VCaP (cell line): ENCODE measurements at regions not wholly inside any gene's neighbourhood (a gene's known extent, or its start where the extent isn't known, plus 50 kb on each side); places are given as distances from the start of the nearest gene placed in this dataset.
"Not testable (repeated sequence)": the region's sequence is repeated elsewhere in the genome, so short reads cannot be mapped to it uniquely, and the experiment has no call there.

Experiments
- H3K27ac ChIP-seq: fragments of 450-650 bp; 2 replicates; pipeline ENCODE4 v1.5.1; 2017
- TF ChIP-seq, protein P1 (sequence below): fragments of 450-650 bp; conservative IDR thresholded peaks from 2 replicates; pipeline ENCODE4 v1.5.1; 2017; ENCODE audit warnings: mild to moderate bottlenecking, moderate library complexity

DNA sequence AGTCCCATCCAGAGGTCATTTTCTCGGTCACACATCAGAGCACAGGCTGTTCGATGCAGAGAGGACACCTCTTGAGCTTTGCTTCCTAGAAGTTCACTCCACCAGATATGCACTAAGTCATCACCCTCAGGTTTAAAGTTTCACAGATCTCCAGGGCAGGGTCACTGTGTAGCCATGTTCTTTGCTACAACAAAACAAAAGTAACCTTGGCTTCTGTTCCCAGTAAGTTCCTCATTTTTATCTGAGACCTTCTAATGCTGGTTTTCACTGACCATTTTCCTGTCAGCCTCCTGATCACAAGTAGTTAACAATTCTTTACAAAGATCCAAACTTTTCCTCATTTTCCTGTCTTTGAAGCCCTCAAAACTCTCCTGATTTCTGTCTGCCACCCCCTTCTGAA is 97.5 kb upstream of the CTSV start:
- H3K27ac ChIP-seq, result no peak overlapping the region
- TF ChIP-seq, protein P1, sequence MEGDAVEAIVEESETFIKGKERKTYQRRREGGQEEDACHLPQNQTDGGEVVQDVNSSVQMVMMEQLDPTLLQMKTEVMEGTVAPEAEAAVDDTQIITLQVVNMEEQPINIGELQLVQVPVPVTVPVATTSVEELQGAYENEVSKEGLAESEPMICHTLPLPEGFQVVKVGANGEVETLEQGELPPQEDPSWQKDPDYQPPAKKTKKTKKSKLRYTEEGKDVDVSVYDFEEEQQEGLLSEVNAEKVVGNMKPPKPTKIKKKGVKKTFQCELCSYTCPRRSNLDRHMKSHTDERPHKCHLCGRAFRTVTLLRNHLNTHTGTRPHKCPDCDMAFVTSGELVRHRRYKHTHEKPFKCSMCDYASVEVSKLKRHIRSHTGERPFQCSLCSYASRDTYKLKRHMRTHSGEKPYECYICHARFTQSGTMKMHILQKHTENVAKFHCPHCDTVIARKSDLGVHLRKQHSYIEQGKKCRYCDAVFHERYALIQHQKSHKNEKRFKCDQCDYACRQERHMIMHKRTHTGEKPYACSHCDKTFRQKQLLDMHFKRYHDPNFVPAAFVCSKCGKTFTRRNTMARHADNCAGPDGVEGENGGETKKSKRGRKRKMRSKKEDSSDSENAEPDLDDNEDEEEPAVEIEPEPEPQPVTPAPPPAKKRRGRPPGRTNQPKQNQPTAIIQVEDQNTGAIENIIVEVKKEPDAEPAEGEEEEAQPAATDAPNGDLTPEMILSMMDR, result no peak

DNA sequence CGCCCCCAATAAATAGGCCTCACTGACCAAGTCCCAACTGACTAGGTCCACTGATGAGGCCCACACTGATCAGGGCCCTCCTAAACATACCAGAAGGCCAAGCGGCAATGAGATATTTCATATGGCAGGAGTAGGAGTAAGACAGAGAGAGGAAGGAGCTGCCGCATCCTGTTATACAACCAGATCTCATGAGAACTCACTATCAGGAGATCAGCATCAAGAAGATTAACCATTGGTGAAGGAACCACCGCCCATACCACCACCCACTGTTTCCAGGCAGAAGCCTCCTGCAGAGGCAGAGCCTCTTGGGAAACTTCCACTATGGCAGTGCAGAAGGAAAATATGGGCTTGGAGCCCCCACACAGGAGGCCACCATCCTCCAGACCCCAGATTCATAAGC is 95.0 kb upstream of the CTSV start:
- not testable (repeated sequence) for H3K27ac ChIP-seq

GRCh38 chr9:97132865-97133264 is 93.9 kb upstream of the CTSV start:
- H3K27ac ChIP-seq, result no peak overlapping the region
- TF ChIP-seq, protein P1, result no peak

- not testable (repeated sequence) for H3K27ac ChIP-seq
These were observed 91.9 kb upstream of the CTSV start for GRCh38 chr9:97130864-97131263.

DNA sequence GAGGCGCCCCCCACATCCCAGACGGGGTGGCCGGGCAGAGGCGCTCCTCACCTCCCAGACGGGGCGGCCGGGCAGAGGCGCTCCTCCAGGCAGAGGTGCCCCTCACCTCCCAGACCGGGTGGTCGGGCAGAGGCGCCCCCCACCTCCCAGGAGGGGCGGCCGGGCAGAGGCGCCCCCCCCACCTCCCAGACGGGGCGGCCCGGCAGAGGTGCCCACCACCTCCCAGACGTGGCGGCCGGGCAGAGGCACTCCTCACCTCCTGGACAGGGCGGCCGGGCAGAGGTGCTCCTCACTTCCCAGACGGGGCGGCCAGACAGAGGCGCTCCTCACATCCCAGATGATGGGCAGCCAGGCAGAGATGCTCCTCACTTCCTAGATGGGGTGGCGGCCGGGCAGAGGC is 91.4 kb upstream of the CTSV start:
- not testable (repeated sequence) for H3K27ac ChIP-seq

- H3K27ac ChIP-seq, result no peak overlapping the region
- TF ChIP-seq, protein P1, result no peak
These were observed 90.0 kb upstream of the CTSV start for GRCh38 chr9:97128919-97129318.

GRCh38 chr9:97124256-97124655 is 85.3 kb upstream of the CTSV start:
- no peak overlapping the region for H3K27ac ChIP-seq
- TF ChIP-seq, protein P1, result no peak

DNA sequence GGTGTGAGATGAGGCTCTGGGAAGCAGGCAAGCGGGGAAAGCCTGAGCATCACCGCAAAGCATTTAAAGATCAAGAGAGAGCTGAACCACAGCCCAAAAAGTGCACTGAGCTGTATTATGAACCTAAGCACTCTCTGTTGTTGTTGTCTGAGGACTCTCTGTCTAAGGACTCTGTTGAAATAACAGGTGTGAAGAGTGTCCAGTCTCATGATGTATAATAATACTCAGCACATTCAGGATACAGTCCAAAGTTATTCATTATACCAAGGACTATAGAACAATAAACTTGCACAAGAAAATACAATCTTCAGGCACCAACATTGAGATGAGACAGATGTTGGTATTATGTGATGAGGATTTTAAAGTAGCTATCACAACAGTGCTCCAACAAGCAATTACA is 71.8 kb upstream of the CTSV start:
- TF ChIP-seq, protein P1, result no peak
- no peak overlapping the region for H3K27ac ChIP-seq

DNA sequence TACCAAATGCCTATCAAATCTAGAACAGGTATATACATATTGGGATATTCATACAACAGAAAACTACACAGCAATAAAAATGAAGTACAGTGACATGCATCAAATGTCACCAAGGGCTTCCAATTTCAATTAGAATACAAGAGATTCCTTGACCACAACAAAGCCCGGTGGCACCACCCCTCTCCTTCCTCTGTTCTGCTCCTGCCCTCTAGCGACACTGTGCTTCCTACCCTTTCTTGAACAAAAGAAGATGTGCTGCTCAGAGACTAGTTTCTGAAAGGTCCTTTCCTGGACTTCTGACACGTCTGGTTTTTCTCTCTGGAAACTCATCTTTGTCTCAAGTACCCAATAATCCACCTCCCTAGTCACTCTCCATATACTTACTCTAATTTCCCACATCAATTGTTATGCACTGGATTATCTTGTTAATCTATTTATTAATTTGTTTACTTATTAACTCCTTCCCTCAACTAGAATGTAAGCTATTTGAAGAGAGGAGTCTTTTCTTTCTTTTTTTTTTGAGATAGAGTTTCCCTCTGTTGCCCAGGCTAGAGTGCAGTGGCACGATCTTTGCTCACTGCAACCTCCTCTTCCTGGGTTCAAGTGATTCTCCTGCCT is 70.4 kb upstream of the CTSV start:
- TF ChIP-seq, protein P1, result peak; percentile 72
- no peak overlapping the region for H3K27ac ChIP-seq

- not testable (repeated sequence) for H3K27ac ChIP-seq
These were observed 66.3 kb upstream of the CTSV start for GRCh38 chr9:97105220-97105619.

- not testable (repeated sequence) for H3K27ac ChIP-seq
These were observed 64.9 kb upstream of the CTSV start for GRCh38 chr9:97103613-97104383.

- H3K27ac ChIP-seq, result not testable (repeated sequence)
These were observed 60.6 kb upstream of the CTSV start for GRCh38 chr9:97099540-97099939.
